ENCODE measurements at regions not wholly inside any gene's neighbourhood (a gene's known extent, or its start where the extent isn't known, plus 50 kb on each side); places are given as distances from the start of the nearest gene placed in this dataset.

DNA sequence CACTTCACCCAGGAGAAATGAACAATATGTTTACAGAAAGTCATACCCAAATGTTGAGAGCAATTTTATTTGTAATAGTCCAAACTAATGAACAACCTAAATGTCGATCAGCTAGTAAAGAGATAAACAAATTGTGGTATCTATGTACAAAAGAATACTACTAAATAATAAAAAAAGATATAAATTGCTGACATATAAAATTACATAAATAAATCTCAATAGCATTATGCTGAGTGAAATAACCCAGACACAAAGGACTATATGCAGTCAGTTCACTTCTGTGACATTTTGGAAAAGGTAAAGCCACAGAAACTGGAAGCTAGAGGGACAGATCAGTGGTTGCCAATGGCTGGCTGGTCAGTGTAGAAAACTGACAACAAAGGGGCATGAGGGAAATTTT lies 346.0 kb upstream of the PCDH20 start:
- no peak for DNase-seq (ENCODE audit: extremely low spot score)
- TF ChIP-seq L3MBTL2 (conservative IDR thresholded peaks at IDR 0.05): 0 out of 2 replicates have a peak, but pooled peaks have one; percentile 29
- no peak for TF ChIP-seq FOXM1 (IDR thresholded peaks at IDR 0.05; ENCODE audit: borderline replicate concordance)
- 0 out of 2 replicates have a peak, but pooled peaks have one; percentile 19 for TF ChIP-seq SUZ12 (IDR thresholded peaks at IDR 0.05)
- peak; percentile 25; the same call in 1 of the 2 replicates for TF ChIP-seq SP1 (IDR thresholded peaks at IDR 0.05)
- no peak; the same call in 1 of the 2 replicates for TF ChIP-seq BHLHE40 (IDR thresholded peaks at IDR 0.05; ENCODE audit: borderline replicate concordance)
- peak; percentile 35; the same call in 1 of the 2 replicates for TF ChIP-seq NFRKB (IDR thresholded peaks at IDR 0.05)
- no peak for TF ChIP-seq CTBP1 (IDR thresholded peaks at IDR 0.05; ENCODE audit: borderline replicate concordance)
- CTCF ChIA-PET: no interaction called here
- POLR2A ChIA-PET: no interaction called here

DNA sequence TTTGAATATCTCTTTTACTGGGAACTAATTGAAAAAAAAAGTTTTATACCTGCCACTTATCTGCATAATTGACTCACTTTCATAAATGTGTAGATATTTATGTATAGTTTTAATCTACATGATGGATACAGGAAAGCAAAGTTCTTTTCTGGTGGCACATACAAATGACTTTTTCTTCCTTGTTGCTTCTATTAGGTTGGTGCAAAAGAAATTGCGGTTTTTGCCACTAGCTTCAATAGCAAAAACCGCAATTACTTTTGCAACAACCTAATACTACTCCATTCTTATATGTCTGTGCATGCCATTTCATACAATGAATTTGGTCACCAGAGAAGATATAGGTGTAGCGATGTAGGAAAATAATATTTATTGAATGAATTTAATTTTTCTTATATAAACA lies 344.5 kb upstream of the PCDH20 start:
- CTCF ChIA-PET: no interaction called here
- POLR2A ChIA-PET: no interaction called here
- DNase-seq (ENCODE audit: extremely low spot score): no peak
- TF ChIP-seq HDGF (IDR thresholded peaks at IDR 0.05; ENCODE audit: borderline replicate concordance): no peak
- TF ChIP-seq ELF4 (IDR thresholded peaks at IDR 0.05): peak; percentile 73

DNA sequence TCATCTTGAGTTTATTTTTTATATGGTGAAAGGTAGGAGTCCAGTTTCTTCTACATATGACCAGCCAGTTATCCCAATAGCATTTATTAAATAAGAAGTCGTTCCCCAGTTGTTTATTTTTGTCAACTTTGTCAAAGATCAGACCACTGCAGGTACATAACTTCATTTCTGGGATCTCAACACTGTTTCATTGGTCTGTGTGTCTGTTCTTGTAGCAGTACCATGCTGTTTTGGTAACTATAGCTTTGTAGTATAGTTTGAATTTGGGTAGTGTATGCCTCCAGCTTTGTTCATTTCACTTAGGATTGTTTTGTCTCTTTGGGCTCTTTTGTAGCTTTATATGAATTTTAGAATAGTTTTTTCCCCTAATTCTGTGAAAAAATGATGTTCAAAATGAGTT lies 340.4 kb upstream of the PCDH20 start:
- peak; percentile 2 for DNase-seq (ENCODE audit: extremely low spot score)
- POLR2A ChIA-PET: no interaction called here
- TF ChIP-seq FOXM1 (IDR thresholded peaks at IDR 0.05; ENCODE audit: borderline replicate concordance) (no peak), SUZ12 (IDR thresholded peaks at IDR 0.05) (no peak), TARDBP (IDR thresholded peaks at IDR 0.05) (no peak), ZNF384 (IDR thresholded peaks at IDR 0.05) (no peak), BHLHE40 (IDR thresholded peaks at IDR 0.05; ENCODE audit: borderline replicate concordance) (no peak), ARNT (IDR thresholded peaks at IDR 0.05) (no peak), FOXA1 (IDR thresholded peaks at IDR 0.05) (no peak), L3MBTL2 (conservative IDR thresholded peaks at IDR 0.05) (no peak), FOXK2 (IDR thresholded peaks at IDR 0.05) (no peak), LEF1 (IDR thresholded peaks at IDR 0.05; ENCODE audit: borderline replicate concordance) (no peak), HDGF (IDR thresholded peaks at IDR 0.05; ENCODE audit: borderline replicate concordance) (no peak), SP1 (IDR thresholded peaks at IDR 0.05) (no peak), CTBP1 (IDR thresholded peaks at IDR 0.05; ENCODE audit: borderline replicate concordance) (no peak), ELF4 (IDR thresholded peaks at IDR 0.05) (no peak), NFRKB (IDR thresholded peaks at IDR 0.05) (no peak)
- TF ChIP-seq, protein P1, sequence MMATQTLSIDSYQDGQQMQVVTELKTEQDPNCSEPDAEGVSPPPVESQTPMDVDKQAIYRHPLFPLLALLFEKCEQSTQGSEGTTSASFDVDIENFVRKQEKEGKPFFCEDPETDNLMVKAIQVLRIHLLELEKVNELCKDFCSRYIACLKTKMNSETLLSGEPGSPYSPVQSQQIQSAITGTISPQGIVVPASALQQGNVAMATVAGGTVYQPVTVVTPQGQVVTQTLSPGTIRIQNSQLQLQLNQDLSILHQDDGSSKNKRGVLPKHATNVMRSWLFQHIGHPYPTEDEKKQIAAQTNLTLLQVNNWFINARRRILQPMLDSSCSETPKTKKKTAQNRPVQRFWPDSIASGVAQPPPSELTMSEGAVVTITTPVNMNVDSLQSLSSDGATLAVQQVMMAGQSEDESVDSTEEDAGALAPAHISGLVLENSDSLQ (IDR thresholded peaks at IDR 0.05): no peak
- CTCF ChIA-PET: interaction anchor here (0.8 kb wide), 1 partner anchor 198 kb away, joined by 3 read pairs; no protein-coding TSS in a partner anchor

DNA sequence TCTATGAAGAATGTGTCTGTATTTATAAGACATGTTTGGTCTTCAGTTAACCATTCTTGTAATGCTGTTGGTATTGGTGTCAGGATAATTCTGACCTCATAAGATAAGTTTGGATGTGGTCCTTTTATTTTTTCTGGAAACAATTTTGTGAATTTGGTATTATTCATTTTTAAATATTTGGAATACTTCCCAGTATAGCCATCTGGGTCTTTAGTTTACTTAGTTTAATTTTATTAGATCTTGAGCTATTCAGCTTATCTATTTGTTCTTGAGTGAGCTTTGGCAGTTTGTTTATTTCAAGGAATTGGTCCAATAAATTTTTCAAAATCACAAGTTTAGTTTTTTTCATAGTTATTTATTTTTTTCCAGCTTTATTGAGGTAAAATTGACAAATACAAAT lies 335.4 kb upstream of the PCDH20 start:
- POLR2A ChIA-PET: no interaction called here
- CTCF ChIA-PET: no interaction called here
- no peak for TF ChIP-seq CTBP1 (IDR thresholded peaks at IDR 0.05; ENCODE audit: borderline replicate concordance)
- TF ChIP-seq HDGF (IDR thresholded peaks at IDR 0.05; ENCODE audit: borderline replicate concordance): no peak
- no peak for TF ChIP-seq SP1 (IDR thresholded peaks at IDR 0.05)
- TF ChIP-seq ELF4 (IDR thresholded peaks at IDR 0.05): no peak
- TF ChIP-seq NFRKB (IDR thresholded peaks at IDR 0.05): no peak
- no peak for TF ChIP-seq BHLHE40 (IDR thresholded peaks at IDR 0.05; ENCODE audit: borderline replicate concordance)
- TF ChIP-seq FOXM1 (IDR thresholded peaks at IDR 0.05; ENCODE audit: borderline replicate concordance): no peak
- TF ChIP-seq FOXK2 (IDR thresholded peaks at IDR 0.05): no peak
- TF ChIP-seq FOXA1 (IDR thresholded peaks at IDR 0.05): no peak; the same call in 1 of the 2 replicates
- no peak for TF ChIP-seq L3MBTL2 (conservative IDR thresholded peaks at IDR 0.05)
- TF ChIP-seq ZNF384 (IDR thresholded peaks at IDR 0.05): no peak
- no peak for TF ChIP-seq LEF1 (IDR thresholded peaks at IDR 0.05; ENCODE audit: borderline replicate concordance)
- no peak for DNase-seq (ENCODE audit: extremely low spot score)

DNA sequence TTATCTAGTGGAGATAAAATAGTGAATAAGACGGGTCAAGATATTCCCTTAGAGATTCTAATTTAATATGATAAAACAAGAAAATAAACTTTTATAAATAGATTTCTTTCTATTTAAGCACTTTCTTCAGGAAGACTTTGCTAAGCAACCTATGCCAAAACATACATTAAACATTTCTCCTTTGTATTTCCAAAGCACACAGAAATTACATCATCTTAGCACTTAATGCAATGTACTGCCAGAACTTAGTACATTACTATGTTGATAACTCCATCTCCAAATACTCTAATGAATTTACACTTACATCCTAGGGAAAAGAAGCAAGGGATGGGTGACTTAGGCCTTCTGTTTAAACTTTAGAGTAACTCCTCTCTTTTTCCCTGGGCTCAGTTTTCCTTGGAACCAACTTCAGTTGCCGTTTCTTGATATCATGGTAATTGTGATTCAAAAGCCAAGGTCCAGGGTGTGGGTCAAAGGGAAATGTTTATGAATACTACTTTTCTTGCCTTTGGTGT lies 322.6 kb upstream of the PCDH20 start:
- ChIA-PET POLR2A (no interaction called here), CTCF (interaction anchor here (0.6 kb wide), 1 partner anchor 51 kb away, joined by 3 read pairs; no protein-coding TSS in a partner anchor)
- no peak for TF ChIP-seq SP1 (IDR thresholded peaks at IDR 0.05)
- TF ChIP-seq, protein P1 (IDR thresholded peaks at IDR 0.05): no peak
- TF ChIP-seq CTBP1 (IDR thresholded peaks at IDR 0.05; ENCODE audit: borderline replicate concordance): no peak
- TF ChIP-seq NFRKB (IDR thresholded peaks at IDR 0.05): no peak
- TF ChIP-seq BHLHE40 (IDR thresholded peaks at IDR 0.05; ENCODE audit: borderline replicate concordance): no peak
- TF ChIP-seq HDGF (IDR thresholded peaks at IDR 0.05; ENCODE audit: borderline replicate concordance): no peak
- no peak for TF ChIP-seq LEF1 (IDR thresholded peaks at IDR 0.05; ENCODE audit: borderline replicate concordance)
- TF ChIP-seq FOXA1 (IDR thresholded peaks at IDR 0.05): no peak
- TF ChIP-seq ELF4 (IDR thresholded peaks at IDR 0.05): no peak
- no peak for TF ChIP-seq FOXK2 (IDR thresholded peaks at IDR 0.05)
- TF ChIP-seq TARDBP (IDR thresholded peaks at IDR 0.05): no peak
- TF ChIP-seq ZNF384 (IDR thresholded peaks at IDR 0.05): no peak
- TF ChIP-seq L3MBTL2 (conservative IDR thresholded peaks at IDR 0.05): no peak
- TF ChIP-seq ARNT (IDR thresholded peaks at IDR 0.05): no peak
- no peak for TF ChIP-seq FOXM1 (IDR thresholded peaks at IDR 0.05; ENCODE audit: borderline replicate concordance)
- no peak for TF ChIP-seq SUZ12 (IDR thresholded peaks at IDR 0.05)
- DNase-seq (ENCODE audit: extremely low spot score): no peak

DNA sequence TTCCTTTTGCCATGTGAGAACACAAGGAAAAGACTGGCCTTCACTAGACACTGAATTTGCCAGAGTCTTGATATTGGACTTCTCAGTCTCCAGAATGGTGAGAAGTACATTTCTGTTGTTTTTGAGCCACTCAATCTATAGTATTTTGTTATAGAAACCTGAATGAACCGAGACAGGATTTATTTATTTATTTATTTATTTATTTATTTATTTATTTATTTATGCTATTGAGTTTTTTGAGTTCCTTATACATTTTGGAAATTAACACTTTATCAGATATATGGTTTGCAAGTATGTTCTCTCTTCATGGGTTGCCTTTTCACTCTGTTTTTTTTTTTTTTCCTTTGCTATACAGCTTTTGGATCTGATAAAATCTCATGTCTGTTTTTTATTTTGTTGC lies 319.0 kb upstream of the PCDH20 start:
- TF ChIP-seq FOXM1 (IDR thresholded peaks at IDR 0.05; ENCODE audit: borderline replicate concordance): no peak
- no peak for TF ChIP-seq ELF4 (IDR thresholded peaks at IDR 0.05)

DNA sequence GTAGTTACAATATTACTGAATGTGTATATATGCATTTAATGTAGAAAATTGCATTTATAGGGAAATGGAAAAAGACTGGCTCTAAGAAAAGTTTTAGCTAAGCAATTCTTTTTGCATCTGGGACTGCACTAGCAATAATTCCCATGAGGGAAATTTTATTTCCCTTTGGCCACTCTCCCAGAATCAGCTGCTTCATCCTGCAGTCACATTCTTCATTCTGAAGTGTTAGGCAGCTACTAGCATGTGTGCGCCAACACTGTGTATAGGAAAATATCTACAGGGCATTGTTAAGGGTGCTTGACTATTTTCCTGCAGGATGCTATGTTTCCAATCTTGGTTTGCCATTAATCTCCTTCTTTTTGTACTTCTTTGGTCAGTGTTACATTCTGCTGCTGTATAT lies 312.8 kb upstream of the PCDH20 start:
- ChIA-PET CTCF (no interaction called here), POLR2A (no interaction called here)
- no peak for TF ChIP-seq BHLHE40 (IDR thresholded peaks at IDR 0.05; ENCODE audit: borderline replicate concordance)
- TF ChIP-seq SP1 (IDR thresholded peaks at IDR 0.05): no peak
- no peak for TF ChIP-seq LEF1 (IDR thresholded peaks at IDR 0.05; ENCODE audit: borderline replicate concordance)
- TF ChIP-seq FOXM1 (IDR thresholded peaks at IDR 0.05; ENCODE audit: borderline replicate concordance): no peak
- no peak for TF ChIP-seq NFRKB (IDR thresholded peaks at IDR 0.05)
- no peak for TF ChIP-seq ZNF384 (IDR thresholded peaks at IDR 0.05)
- no peak for TF ChIP-seq ELF4 (IDR thresholded peaks at IDR 0.05)
- TF ChIP-seq TARDBP (IDR thresholded peaks at IDR 0.05): no peak
- no peak for DNase-seq (ENCODE audit: extremely low spot score)

More for the DNA sequence above, 319.0 kb upstream of the PCDH20 start:
- no peak for DNase-seq (ENCODE audit: extremely low spot score)
- POLR2A ChIA-PET: no interaction called here
- CTCF ChIA-PET: no interaction called here

Measured in HEK293T (cell line).